PC-9 (cell line): ENCODE measurements at regions not wholly inside any gene's neighbourhood (a gene's known extent, or its start where the extent isn't known, plus 50 kb on each side); places are given as distances from the start of the nearest gene placed in this dataset.

Source experiments
- BruUV-seq: library from RNA; stranded (reverse); fragments of 400-500 nt; replicated peaks from 2 replicates; lab custom pipeline; 2021; lab: Mats Ljungman, UMichigan
- CTCF ChIA-PET: fragments of 300-600 bp; sonication (Branson Sonifier 250); formaldehyde crosslinking; loops from one replicate; lab custom pipeline; 2022; ENCODE audit warnings: antibody characterized with exemption; lab: Charles Lee
- POLR2A ChIA-PET: fragments of 300-600 bp; sonication (Branson Sonifier 250); formaldehyde crosslinking; loops from one replicate; lab custom pipeline; 2022; ENCODE audit warnings: antibody characterized with exemption; ENCODE audit not compliant: unreplicated experiment; lab: Charles Lee
- DNase-seq, 2 experiments: peaks; one replicate each; pipeline versions ENCODE4 v3.0.0 to v3.0.0-alpha.2; 2015 to 2022; ENCODE audit warnings: mixed read lengths in 1 of 2
- H2AFZ ChIP-seq: fragments of 200-600 bp; sonication (generic); 2 replicates; pipeline ENCODE4 v1.8.1; 2017; ENCODE audit warnings: antibody characterized with exemption
- H3F3A ChIP-seq: fragments of 200-600 bp; sonication (generic); 2 replicates; pipeline ENCODE4 v1.8.1; 2017; ENCODE audit warnings: antibody characterized with exemption, mild to moderate bottlenecking, low read depth; ENCODE audit not compliant: insufficient read depth
- H3K27ac ChIP-seq: fragments of 200-600 bp; sonication (generic); 2 replicates; pipeline ENCODE4 v1.6.1; 2016; ENCODE audit warnings: mixed run types
- H3K27me3 ChIP-seq: fragments of 200-600 bp; sonication (generic); 2 replicates; pipeline ENCODE4 v1.6.1; 2016; ENCODE audit warnings: low read depth, mixed run types; ENCODE audit not compliant: insufficient read depth
- H3K36me3 ChIP-seq: fragments of 200-600 bp; sonication (generic); 2 replicates; pipeline ENCODE4 v1.6.1; 2016; ENCODE audit warnings: low read depth, mixed run types
- H3K4me1 ChIP-seq: fragments of 200-600 bp; sonication (generic); replicated peaks from 2 replicates; pipeline ENCODE4 v1.6.1; 2016; ENCODE audit warnings: mixed run types; ENCODE audit not compliant: insufficient read depth
- H3K4me2 ChIP-seq: fragments of 200-600 bp; sonication (generic); 2 replicates; pipeline ENCODE4 v1.6.1; 2017; ENCODE audit warnings: mixed run types
- H3K4me3 ChIP-seq: fragments of 200-600 bp; sonication (generic); 2 replicates; pipeline ENCODE4 v1.6.1; 2016; ENCODE audit warnings: mixed run types
- H3K79me2 ChIP-seq: fragments of 200-600 bp; sonication (generic); 2 replicates; pipeline ENCODE4 v1.6.1; 2017; ENCODE audit warnings: low read depth, mixed run types
- H3K9me2 ChIP-seq: fragments of 200-600 bp; sonication (generic); 2 replicates; pipeline ENCODE4 v1.8.1; 2017; ENCODE audit warnings: mild to moderate bottlenecking; ENCODE audit not compliant: insufficient read depth
- H3K9me3 ChIP-seq: fragments of 200-600 bp; sonication (generic); 2 replicates; pipeline ENCODE4 v1.8.1; 2016; ENCODE audit warnings: low read depth; ENCODE audit not compliant: insufficient read depth
- H4K20me1 ChIP-seq: fragments of 200-600 bp; sonication (generic); 2 replicates; pipeline ENCODE4 v1.8.1; 2017; ENCODE audit not compliant: insufficient read depth
- EZH2 ChIP-seq: fragments of 200-600 bp; sonication (generic); IDR thresholded peaks from 2 replicates; pipeline ENCODE4 v1.8.0; 2017; ENCODE audit warnings: antibody characterized with exemption, low read depth
- intact Hi-C: fragments of 100-400 bp; cut with micrococcal nuclease; formaldehyde crosslinking; loops from one replicate; pipeline ENCODE4 v1.10.0; 2022; ENCODE audit not compliant: unreplicated experiment
- TF ChIP-seq, protein P1 (sequence below): fragments of 200-600 bp; sonication (generic); conservative IDR thresholded peaks from 2 replicates; pipeline ENCODE4 v1.6.1; 2017; ENCODE audit warnings: mixed run types, antibody characterized with exemption, mild to moderate bottlenecking, moderate library complexity

DNA sequence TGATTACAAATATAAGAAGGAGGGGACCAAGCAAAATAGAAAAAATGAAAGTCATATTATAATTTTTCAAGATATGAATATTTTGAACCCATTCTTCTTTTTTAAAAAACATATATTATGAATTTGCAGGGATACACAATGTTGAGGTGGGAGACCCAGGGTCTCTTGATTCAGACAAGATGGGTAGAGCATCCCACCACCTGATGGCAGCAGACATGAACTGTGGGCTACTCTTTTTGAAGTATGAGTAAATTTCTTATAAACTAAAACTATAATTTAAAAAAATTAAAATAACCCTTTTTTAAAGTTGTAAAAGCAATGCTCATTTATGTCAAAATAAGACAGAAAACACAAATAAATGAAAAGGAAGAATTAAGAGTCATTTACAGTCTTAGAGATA lies 202.7 kb upstream of the PRICKLE1 start:
- Histone ChIP-seq H3K27ac (no peak overlapping the region), H3K4me2 (no peak overlapping the region), H3K36me3 (no peaks in the 10 kb centered on the region), H3K79me2 (no peaks in the 10 kb centered on the region), H4K20me1 (no peaks in the 10 kb centered on the region), H3K9me3 (peaks cover 6% of the 10 kb centered on the region; the same call in 1 of the 2 replicates), H3K4me3 (no peak overlapping the region), H3K4me1 (peaks cover 18% of the 10 kb centered on the region), H3F3A (peaks cover 14% of the 10 kb centered on the region; the same call in 1 of the 2 replicates), H3K9me2 (no peaks in the 10 kb centered on the region), H2AFZ (no peak overlapping the region), H3K27me3 (no peaks in the 10 kb centered on the region)
- intact Hi-C loops, result no loop called here
- no TSS peak for BruUV-seq
- POLR2A ChIA-PET, result no interaction called here
- CTCF ChIA-PET, result no interaction called here
- DNase-seq, result no peak
- TF ChIP-seq, protein P1, sequence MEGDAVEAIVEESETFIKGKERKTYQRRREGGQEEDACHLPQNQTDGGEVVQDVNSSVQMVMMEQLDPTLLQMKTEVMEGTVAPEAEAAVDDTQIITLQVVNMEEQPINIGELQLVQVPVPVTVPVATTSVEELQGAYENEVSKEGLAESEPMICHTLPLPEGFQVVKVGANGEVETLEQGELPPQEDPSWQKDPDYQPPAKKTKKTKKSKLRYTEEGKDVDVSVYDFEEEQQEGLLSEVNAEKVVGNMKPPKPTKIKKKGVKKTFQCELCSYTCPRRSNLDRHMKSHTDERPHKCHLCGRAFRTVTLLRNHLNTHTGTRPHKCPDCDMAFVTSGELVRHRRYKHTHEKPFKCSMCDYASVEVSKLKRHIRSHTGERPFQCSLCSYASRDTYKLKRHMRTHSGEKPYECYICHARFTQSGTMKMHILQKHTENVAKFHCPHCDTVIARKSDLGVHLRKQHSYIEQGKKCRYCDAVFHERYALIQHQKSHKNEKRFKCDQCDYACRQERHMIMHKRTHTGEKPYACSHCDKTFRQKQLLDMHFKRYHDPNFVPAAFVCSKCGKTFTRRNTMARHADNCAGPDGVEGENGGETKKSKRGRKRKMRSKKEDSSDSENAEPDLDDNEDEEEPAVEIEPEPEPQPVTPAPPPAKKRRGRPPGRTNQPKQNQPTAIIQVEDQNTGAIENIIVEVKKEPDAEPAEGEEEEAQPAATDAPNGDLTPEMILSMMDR, result no peak
- no peak for TF ChIP-seq EZH2

GRCh38 chr12:42791399-42791798 lies 201.9 kb upstream of the PRICKLE1 start:
- Histone ChIP-seq H3F3A (peaks cover 14% of the 10 kb centered on the region; the same call in 1 of the 2 replicates), H3K9me3 (peaks cover 6% of the 10 kb centered on the region; the same call in 1 of the 2 replicates), H3K4me1 (peaks cover 18% of the 10 kb centered on the region), H3K9me2 (no peaks in the 10 kb centered on the region), H4K20me1 (no peaks in the 10 kb centered on the region), H3K27ac (no peak overlapping the region), H2AFZ (no peak overlapping the region), H3K36me3 (no peaks in the 10 kb centered on the region), H3K79me2 (no peaks in the 10 kb centered on the region), H3K4me2 (no peak overlapping the region), H3K27me3 (no peaks in the 10 kb centered on the region), H3K4me3 (no peak overlapping the region)
- DNase-seq, result no peak
- intact Hi-C loops, result loop anchor here (2.0 kb wide), 2 partner anchors 35 to 169 kb away; no protein-coding TSS in a partner anchor
- CTCF ChIA-PET, result interaction anchor here (1.2 kb wide), 1 partner anchor 32 kb away, joined by 3 read pairs; no protein-coding TSS in a partner anchor
- BruUV-seq, result no TSS peak
- POLR2A ChIA-PET, result interaction anchor here (0.5 to 0.6 kb wide), 3 partner anchors 29 to 180 kb away, joined by 3 to 4 read pairs (median 3); no protein-coding TSS in a partner anchor
- TF ChIP-seq, protein P1, result no peak
- TF ChIP-seq EZH2, result no peak

DNA sequence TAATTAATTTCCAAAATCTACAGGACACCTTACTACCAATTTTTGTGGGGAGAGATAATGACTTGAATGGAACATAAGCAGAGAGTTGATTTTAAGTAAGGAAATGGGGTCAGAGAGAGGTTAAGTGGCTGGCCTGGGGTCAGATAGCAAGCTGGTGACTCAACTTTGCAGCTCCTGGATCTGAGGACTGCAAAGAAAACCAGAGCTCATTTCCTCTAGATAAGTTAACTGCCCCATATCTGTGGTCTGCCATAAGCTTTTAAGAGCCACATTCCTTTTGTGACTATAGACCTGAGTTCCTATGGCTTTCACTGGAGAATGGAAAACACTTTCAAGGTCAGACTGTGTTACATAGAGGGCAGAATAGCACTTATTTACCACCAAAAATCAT lies 201.2 kb upstream of the PRICKLE1 start:
- DNase-seq, result peak; percentile 48 to 76
- intact Hi-C loops, result loop anchor here (1.0 to 2.0 kb wide), 3 partner anchors 34 to 201 kb away; partner anchors contain the start of gene PRICKLE1
- Histone ChIP-seq H3F3A (peaks cover 14% of the 10 kb centered on the region; the same call in 1 of the 2 replicates), H4K20me1 (no peaks in the 10 kb centered on the region), H3K79me2 (no peaks in the 10 kb centered on the region), H3K4me2 (0 out of 2 replicates have a peak overlapping the region, but pooled peaks have one; percentile 2), H3K27ac (peak overlapping the region; percentile 13; the same call in 1 of the 2 replicates), H3K9me3 (peaks cover 6% of the 10 kb centered on the region; the same call in 1 of the 2 replicates), H3K9me2 (no peaks in the 10 kb centered on the region), H3K27me3 (no peaks in the 10 kb centered on the region), H2AFZ (no peak overlapping the region), H3K4me1 (peaks cover 18% of the 10 kb centered on the region), H3K4me3 (no peak overlapping the region), H3K36me3 (no peaks in the 10 kb centered on the region)
- ChIA-PET CTCF (interaction anchor here (0.7 to 1.2 kb wide), 2 partner anchors 31 to 171 kb away, joined by 3 to 4 read pairs; no protein-coding TSS in a partner anchor), POLR2A (interaction anchor here (0.5 to 0.9 kb wide), 8 partner anchors 9 to 309 kb away, joined by 3 to 9 read pairs (median 4); no protein-coding TSS in a partner anchor)
- TF ChIP-seq, protein P1, result no peak
- no TSS peak for BruUV-seq
